ENCODE measurements at regions not wholly inside any gene's neighbourhood (a gene's known extent, or its start where the extent isn't known, plus 50 kb on each side); places are given as distances from the start of the nearest gene placed in this dataset.

- no peak for TF ChIP-seq CTCF (IDR thresholded peaks at IDR 0.05; ENCODE audit: control insufficient read depth, extremely low read depth, insufficient read depth)
- no peak overlapping the region for H3K4me3 ChIP-seq (ENCODE audit: low read depth, low read length)
- DNase-seq (ENCODE audit: low read depth), result no peak
These were observed 58.8 kb upstream of the PLPP4 start for GRCh38 chr10:120398180-120398579.

DNA sequence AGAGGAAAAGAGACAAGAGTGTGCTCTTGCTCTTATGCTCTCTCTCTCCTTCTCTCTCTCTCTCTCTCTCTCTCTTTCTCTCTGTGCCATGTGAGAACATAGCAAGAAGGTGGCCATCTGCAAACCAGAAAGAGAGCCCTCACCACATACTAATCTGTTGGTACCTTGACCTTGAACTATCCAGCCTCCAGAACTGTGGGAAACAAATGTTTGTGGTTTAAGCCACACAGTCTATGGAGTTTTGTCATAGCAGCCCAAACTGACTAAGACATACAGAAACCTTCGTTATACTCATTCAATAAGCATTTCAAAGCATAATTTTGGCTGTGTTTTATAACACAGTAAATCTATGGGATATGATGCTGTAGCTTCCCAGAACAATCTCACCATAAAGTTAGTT, 56.4 kb upstream of the PLPP4 start:
- DNase-seq (ENCODE audit: low read depth), result no peak
- H3K4me3 ChIP-seq (ENCODE audit: low read depth, low read length), result no peak overlapping the region
- no peak for TF ChIP-seq CTCF (IDR thresholded peaks at IDR 0.05; ENCODE audit: control insufficient read depth, extremely low read depth, insufficient read depth)

GRCh38 chr10:120402147-120402766, 54.8 kb upstream of the PLPP4 start:
- no peak for DNase-seq (ENCODE audit: low read depth)
- H3K4me3 ChIP-seq (ENCODE audit: low read depth, low read length), result no peak overlapping the region
- TF ChIP-seq CTCF (IDR thresholded peaks at IDR 0.05; ENCODE audit: control insufficient read depth, extremely low read depth, insufficient read depth), result no peak

DNA sequence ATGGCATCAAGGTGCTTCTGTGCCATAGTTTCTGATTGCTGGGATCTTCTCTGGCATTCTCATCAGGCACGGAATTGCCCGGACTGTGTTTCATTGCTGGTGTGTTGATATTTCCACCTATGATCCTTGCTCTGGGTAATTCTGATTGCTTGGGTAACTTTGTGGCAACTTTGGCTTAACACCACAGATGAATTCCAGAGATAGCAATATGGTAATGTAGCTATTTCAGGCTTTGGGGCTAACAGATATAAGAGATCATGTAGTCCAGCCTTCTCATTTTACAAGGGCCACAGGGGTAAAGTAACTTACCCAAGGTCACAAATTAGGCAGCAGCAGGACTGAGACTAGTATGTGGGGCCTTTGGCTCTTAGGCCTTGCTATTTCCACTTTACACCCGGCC, 53.9 kb upstream of the PLPP4 start:
- no peak for DNase-seq (ENCODE audit: low read depth)
- TF ChIP-seq CTCF (IDR thresholded peaks at IDR 0.05; ENCODE audit: control insufficient read depth, extremely low read depth, insufficient read depth), result no peak
- no peak overlapping the region for H3K4me3 ChIP-seq (ENCODE audit: low read depth, low read length)

DNA sequence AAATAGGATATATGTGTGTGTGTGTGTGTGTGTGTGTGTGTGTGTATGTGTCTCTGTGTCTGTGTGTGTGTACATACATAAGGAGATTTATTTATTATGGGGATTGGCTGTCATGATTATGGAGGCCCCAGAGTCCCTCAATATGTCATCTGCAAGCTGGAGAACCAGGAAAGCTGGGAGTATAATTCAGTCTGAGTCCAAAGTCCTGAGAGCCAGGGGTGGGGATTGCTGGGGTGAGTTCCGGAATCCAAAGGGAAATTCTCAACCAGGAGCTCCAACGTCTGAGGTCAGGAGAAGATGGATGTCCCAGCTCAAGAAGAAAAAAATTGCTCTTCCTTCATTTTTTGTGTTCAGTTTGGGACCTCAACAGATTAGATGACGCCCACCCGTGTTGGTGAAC, 50.7 kb upstream of the PLPP4 start:
- no peak for DNase-seq (ENCODE audit: low read depth)
- H3K4me3 ChIP-seq (ENCODE audit: low read depth, low read length), result no peak overlapping the region
- no peak for TF ChIP-seq CTCF (IDR thresholded peaks at IDR 0.05; ENCODE audit: control insufficient read depth, extremely low read depth, insufficient read depth)
